Sigmoid colon (tissue), 4 donors: ENCODE measurements at regions not wholly inside any gene's neighbourhood (a gene's known extent, or its start where the extent isn't known, plus 50 kb on each side); places are given as distances from the start of the nearest gene placed in this dataset.

Experiments used
- EP300 ChIP-seq, 4 donors: sonication (generic); formaldehyde crosslinking; IDR thresholded peaks; one replicate each; pipeline ENCODE4 v1.6.1; 2017; ENCODE audit warnings: antibody characterized with exemption in 4 of 4
- POLR2A ChIP-seq, 2 donors: fragments of 450-650 bp; IDR thresholded peaks; one replicate each; pipeline ENCODE4 v1.6.1; 2016; ENCODE audit warnings: antibody characterized with exemption in 2 of 2, mild to moderate bottlenecking in 2 of 2, moderate library complexity in 2 of 2
- TF ChIP-seq, protein P1 (sequence below), 4 experiments: fragments of 450-650 bp in 3 of 4; fragments of 200-600 bp in 1 of 4; IDR thresholded peaks; one replicate each; pipeline ENCODE4 v1.5.1; 2016 to 2019; ENCODE audit warnings: antibody characterized with exemption in 4 of 4, mild to moderate bottlenecking in 3 of 4, moderate library complexity in 2 of 4

- TF ChIP-seq, protein P1, sequence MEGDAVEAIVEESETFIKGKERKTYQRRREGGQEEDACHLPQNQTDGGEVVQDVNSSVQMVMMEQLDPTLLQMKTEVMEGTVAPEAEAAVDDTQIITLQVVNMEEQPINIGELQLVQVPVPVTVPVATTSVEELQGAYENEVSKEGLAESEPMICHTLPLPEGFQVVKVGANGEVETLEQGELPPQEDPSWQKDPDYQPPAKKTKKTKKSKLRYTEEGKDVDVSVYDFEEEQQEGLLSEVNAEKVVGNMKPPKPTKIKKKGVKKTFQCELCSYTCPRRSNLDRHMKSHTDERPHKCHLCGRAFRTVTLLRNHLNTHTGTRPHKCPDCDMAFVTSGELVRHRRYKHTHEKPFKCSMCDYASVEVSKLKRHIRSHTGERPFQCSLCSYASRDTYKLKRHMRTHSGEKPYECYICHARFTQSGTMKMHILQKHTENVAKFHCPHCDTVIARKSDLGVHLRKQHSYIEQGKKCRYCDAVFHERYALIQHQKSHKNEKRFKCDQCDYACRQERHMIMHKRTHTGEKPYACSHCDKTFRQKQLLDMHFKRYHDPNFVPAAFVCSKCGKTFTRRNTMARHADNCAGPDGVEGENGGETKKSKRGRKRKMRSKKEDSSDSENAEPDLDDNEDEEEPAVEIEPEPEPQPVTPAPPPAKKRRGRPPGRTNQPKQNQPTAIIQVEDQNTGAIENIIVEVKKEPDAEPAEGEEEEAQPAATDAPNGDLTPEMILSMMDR (IDR thresholded peaks at IDR 0.05), result no peak
- TF ChIP-seq POLR2A (IDR thresholded peaks at IDR 0.05), result no peak
- TF ChIP-seq EP300 (IDR thresholded peaks at IDR 0.05), result no peak
Measured at GRCh38 chr5:167594750-167595149, 696.7 kb upstream of the WWC1 start.
